ENCODE measurements at regions not wholly inside any gene's neighbourhood (a gene's known extent, or its start where the extent isn't known, plus 50 kb on each side); places are given as distances from the start of the nearest gene placed in this dataset.
"Not testable (repeated sequence)": the region's sequence is repeated elsewhere in the genome, so short reads cannot be mapped to it uniquely, and the experiment has no call there.

GRCh38 chr1:145504310-145504709, 78.9 kb upstream of the NBPF20 start:
- TF ChIP-seq, protein P1, sequence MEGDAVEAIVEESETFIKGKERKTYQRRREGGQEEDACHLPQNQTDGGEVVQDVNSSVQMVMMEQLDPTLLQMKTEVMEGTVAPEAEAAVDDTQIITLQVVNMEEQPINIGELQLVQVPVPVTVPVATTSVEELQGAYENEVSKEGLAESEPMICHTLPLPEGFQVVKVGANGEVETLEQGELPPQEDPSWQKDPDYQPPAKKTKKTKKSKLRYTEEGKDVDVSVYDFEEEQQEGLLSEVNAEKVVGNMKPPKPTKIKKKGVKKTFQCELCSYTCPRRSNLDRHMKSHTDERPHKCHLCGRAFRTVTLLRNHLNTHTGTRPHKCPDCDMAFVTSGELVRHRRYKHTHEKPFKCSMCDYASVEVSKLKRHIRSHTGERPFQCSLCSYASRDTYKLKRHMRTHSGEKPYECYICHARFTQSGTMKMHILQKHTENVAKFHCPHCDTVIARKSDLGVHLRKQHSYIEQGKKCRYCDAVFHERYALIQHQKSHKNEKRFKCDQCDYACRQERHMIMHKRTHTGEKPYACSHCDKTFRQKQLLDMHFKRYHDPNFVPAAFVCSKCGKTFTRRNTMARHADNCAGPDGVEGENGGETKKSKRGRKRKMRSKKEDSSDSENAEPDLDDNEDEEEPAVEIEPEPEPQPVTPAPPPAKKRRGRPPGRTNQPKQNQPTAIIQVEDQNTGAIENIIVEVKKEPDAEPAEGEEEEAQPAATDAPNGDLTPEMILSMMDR (IDR thresholded peaks at IDR 0.05) = not testable (repeated sequence)
- not testable (repeated sequence) for TF ChIP-seq POLR2A (IDR thresholded peaks at IDR 0.05)

All from Peyer's patch (tissue), 4 donors.